ENCODE measurements at regions not wholly inside any gene's neighbourhood (a gene's known extent, or its start where the extent isn't known, plus 50 kb on each side); places are given as distances from the start of the nearest gene placed in this dataset.

DNA sequence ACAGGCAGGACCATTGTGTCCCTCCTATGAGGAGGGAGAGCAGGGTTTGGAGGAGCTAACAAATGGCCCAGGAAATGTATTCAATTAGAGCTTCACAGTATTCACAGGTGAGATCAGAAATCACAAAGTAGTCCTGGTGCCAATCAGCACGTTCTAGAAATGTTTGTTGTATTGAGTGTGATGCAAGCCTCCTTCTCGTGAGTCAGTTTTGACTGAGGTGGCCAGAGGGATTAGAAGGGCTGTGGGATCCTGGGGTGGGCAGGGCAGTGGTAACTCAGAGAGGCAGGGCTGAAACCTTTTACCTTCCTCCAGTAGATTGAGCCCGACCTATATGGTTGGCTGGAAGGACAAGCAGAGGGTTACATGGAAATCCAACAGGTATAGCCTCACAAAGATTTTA is 95.0 kb downstream of the BOD1L2 start:
- DNase-seq = no peak
- in situ Hi-C loops (cut with MboI; ENCODE audit: low pct_unique_long_range_greater_than_20kb, low sequenced_read_pairs) = no loop called here

GRCh38 chr18:57242285-57242684 is 95.4 kb downstream of the BOD1L2 start:
- in situ Hi-C loops (cut with MboI; ENCODE audit: low pct_unique_long_range_greater_than_20kb, low sequenced_read_pairs) = no loop called here
- no peak for DNase-seq

- in situ Hi-C loops (cut with MboI; ENCODE audit: low pct_unique_long_range_greater_than_20kb, low sequenced_read_pairs) = no loop called here
- DNase-seq = no peak
Measured at GRCh38 chr18:57243624-57244179, 96.8 kb downstream of the BOD1L2 start.

- in situ Hi-C loops (cut with MboI; ENCODE audit: low pct_unique_long_range_greater_than_20kb, low sequenced_read_pairs) = no loop called here
- DNase-seq = no peak
Measured at GRCh38 chr18:57249179-57249578, 102.3 kb downstream of the BOD1L2 start.

DNA sequence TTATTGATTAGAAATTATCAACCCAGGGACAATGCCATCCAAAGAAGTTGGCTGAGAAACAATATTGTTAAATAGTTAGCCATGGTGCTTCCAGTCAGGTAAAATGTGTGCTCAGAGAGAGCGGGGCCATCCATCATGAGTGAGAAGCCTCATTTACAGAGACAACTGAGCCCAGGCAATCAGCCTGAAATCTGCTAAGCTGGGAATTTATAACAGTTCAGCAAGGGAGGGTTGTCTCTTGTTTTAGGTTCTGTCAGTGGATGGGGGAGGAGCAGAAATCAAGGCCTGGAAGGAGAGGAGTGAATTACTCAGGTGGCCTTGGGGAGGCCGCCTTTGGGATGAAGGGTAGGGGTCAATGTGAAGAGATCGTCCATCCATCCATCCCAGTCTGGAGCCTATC is 102.5 kb upstream of the ST8SIA3 start:
- in situ Hi-C loops (cut with MboI; ENCODE audit: low pct_unique_long_range_greater_than_20kb, low sequenced_read_pairs) = no loop called here
- no peak for DNase-seq

GRCh38 chr18:57251747-57252146 is 100.6 kb upstream of the ST8SIA3 start:
- in situ Hi-C loops (cut with MboI; ENCODE audit: low pct_unique_long_range_greater_than_20kb, low sequenced_read_pairs) = no loop called here
- no peak for DNase-seq

GRCh38 chr18:57253903-57254302 is 98.5 kb upstream of the ST8SIA3 start:
- in situ Hi-C loops (cut with MboI; ENCODE audit: low pct_unique_long_range_greater_than_20kb, low sequenced_read_pairs) = no loop called here
- no peak for DNase-seq

- DNase-seq = no peak
- in situ Hi-C loops (cut with MboI; ENCODE audit: low pct_unique_long_range_greater_than_20kb, low sequenced_read_pairs) = no loop called here
Measured at GRCh38 chr18:57258131-57258777, 94.1 kb upstream of the ST8SIA3 start.

GRCh38 chr18:57267368-57267925 is 84.9 kb upstream of the ST8SIA3 start:
- DNase-seq = no peak
- in situ Hi-C loops (cut with MboI; ENCODE audit: low pct_unique_long_range_greater_than_20kb, low sequenced_read_pairs) = no loop called here

DNA sequence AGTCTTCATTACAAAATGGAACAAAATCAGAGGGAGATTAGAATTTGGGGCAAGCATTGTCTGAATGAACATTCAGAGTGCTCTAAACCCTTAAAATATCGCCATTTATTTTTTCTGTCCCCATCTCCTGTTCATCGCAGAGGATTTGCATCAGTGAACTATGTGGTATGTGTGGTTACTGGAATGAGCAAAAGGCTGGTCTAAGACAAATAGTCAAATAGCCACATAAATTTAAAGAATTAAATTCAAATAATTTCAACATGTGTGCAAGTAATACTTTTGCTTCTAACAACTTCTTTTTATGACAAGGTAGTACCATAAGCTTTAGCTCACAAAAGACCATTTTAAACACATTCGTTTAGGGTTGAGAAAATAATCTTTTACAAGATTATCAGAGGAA is 82.6 kb upstream of the ST8SIA3 start:
- DNase-seq = no peak
- in situ Hi-C loops (cut with MboI; ENCODE audit: low pct_unique_long_range_greater_than_20kb, low sequenced_read_pairs) = no loop called here

DNA sequence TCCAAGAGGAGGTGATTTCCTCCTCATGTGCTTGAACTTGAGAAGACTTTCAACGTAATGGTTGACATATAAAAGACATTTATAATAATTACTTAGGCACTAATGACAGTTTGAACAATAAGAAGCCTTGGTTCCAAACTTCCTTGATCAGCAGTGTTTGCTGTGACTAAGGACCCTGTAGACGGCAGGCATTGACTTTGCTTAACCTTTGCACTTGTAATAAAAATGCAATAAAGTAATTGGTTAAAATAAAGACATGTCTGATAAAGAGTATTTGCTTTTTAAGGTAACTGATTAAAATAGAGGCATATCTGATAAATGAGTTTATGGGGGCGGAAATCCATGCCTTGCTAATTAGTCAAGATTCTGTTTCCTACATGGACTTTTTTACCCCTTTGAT is 82.2 kb upstream of the ST8SIA3 start:
- in situ Hi-C loops (cut with MboI; ENCODE audit: low pct_unique_long_range_greater_than_20kb, low sequenced_read_pairs) = no loop called here
- no peak for DNase-seq

- in situ Hi-C loops (cut with MboI; ENCODE audit: low pct_unique_long_range_greater_than_20kb, low sequenced_read_pairs) = no loop called here
- DNase-seq = no peak
Measured at GRCh38 chr18:57273194-57273593, 79.2 kb upstream of the ST8SIA3 start.

DNA sequence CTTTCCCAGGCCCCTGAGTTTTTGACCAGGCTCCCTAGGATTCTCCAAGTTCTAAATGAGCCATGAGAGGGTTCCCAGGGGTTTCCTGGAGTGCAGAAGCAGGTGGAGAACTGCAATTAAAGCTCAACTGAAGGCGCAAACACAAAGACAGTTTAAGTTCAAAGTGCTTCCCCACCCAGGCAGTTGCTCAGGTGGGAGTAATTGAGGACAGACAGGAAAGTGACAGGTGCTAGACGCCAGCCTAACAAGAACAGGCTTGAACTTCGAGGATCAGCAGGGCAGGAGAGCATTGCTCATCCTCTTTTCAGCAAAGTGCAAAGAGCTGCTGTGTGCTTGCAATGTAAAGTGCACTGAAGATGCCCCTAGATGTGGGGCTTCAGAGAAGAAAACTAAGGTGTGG is 77.2 kb upstream of the ST8SIA3 start:
- in situ Hi-C loops (cut with MboI; ENCODE audit: low pct_unique_long_range_greater_than_20kb, low sequenced_read_pairs) = no loop called here
- no peak for DNase-seq

GRCh38 chr18:57276829-57277228 is 75.5 kb upstream of the ST8SIA3 start:
- DNase-seq = no peak
- in situ Hi-C loops (cut with MboI; ENCODE audit: low pct_unique_long_range_greater_than_20kb, low sequenced_read_pairs) = no loop called here

DNA sequence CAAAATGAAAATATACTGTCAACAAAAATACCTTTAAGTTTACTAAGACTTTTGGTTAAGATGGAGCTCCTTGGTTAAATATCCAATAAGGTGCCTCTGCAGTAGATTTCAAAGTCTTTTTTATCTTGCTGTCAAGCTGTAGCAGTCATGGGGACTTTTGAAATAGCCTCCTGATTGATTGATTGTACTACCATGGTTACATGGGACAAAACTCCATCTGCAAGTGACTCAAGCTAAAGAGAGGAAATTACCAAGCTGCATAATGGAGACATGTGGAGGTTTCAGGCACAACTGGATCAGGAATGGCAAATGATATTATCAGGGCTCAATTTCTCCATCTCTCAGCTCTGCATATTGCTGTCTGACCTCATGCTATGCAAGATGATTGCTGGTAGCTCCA is 73.4 kb upstream of the ST8SIA3 start:
- DNase-seq = no peak
- in situ Hi-C loops (cut with MboI; ENCODE audit: low pct_unique_long_range_greater_than_20kb, low sequenced_read_pairs) = no loop called here

DNA sequence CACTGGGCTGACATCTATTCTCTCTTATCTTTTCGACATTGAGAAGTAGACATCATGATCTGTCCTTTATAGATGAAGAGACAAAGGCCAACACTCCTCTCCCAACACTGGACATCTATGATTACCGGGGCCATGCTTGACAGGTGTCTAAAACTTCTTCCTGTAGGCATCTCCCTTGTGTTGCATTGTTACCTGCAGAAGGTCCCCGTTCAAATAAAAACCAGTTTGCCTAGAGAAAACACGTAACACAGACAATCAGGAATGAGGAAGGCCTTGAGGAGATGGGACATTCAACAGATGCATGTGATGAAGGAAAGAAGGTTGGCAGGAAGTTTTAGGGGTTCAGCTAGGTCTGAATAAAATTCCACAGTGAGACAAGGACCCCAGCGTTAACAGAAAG is 70.8 kb upstream of the ST8SIA3 start:
- in situ Hi-C loops (cut with MboI; ENCODE audit: low pct_unique_long_range_greater_than_20kb, low sequenced_read_pairs) = no loop called here

GRCh38 chr18:57286949-57287348 is 65.4 kb upstream of the ST8SIA3 start:
- in situ Hi-C loops (cut with MboI; ENCODE audit: low pct_unique_long_range_greater_than_20kb, low sequenced_read_pairs) = no loop called here
- DNase-seq = no peak

More for the DNA sequence above, 70.8 kb upstream of the ST8SIA3 start:
- no peak for DNase-seq

- DNase-seq = no peak
- in situ Hi-C loops (cut with MboI; ENCODE audit: low pct_unique_long_range_greater_than_20kb, low sequenced_read_pairs) = no loop called here
Measured at GRCh38 chr18:57287766-57288165, 64.6 kb upstream of the ST8SIA3 start.

- in situ Hi-C loops (cut with MboI; ENCODE audit: low pct_unique_long_range_greater_than_20kb, low sequenced_read_pairs) = no loop called here
- DNase-seq = no peak
Measured at GRCh38 chr18:57294547-57294946, 57.8 kb upstream of the ST8SIA3 start.

DNA sequence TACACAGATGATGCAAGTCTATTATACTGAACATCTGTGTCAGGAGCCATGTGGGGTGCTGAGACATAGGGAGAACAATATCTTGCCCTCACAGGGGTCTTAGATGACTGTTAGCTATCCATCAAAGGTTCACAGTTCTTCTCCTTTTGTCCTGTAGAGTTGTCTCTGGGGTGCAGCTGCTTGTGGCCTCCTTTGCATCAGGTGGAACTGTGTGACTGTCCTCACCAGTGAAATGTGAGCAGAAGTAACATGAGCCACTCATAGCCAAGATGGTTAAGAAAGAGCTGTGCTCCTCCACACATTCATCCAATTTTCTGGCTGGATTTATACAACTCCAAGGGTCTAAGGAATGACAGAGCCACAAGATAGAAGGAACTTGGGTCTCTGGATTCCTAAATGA is 56.0 kb upstream of the ST8SIA3 start:
- in situ Hi-C loops (cut with MboI; ENCODE audit: low pct_unique_long_range_greater_than_20kb, low sequenced_read_pairs) = no loop called here
- no peak for DNase-seq

DNA sequence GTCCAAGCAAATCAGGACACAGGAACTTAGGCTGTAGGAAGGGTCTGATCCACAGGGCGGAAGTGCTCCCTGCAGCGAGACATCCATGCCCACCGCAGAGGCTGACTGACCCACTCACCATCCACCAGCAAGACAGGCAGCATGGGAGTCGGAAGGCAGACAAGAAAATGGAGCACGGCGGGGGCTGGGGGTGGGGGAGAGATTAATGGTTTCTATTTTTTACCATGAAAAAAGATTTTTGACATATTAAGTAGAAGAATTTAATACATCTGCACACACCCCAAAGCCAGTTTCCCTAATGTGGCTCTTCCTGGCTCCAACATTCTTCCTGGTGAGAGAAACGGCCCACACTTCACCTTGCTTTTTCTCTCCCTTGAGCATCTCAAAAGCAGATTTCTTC is 55.1 kb upstream of the ST8SIA3 start:
- in situ Hi-C loops (cut with MboI; ENCODE audit: low pct_unique_long_range_greater_than_20kb, low sequenced_read_pairs) = no loop called here
- no peak for DNase-seq

All from KBM-7 (cell line).